Activated naive CD4-positive, alpha-beta T cell treated with anti-CD3 and anti-CD28 coated beads, Interleukin-2, amount 50 U/mL, for 24 hours (primary cell): ENCODE measurements at regions not wholly inside any gene's neighbourhood (a gene's known extent, or its start where the extent isn't known, plus 50 kb on each side); places are given as distances from the start of the nearest gene placed in this dataset.
"Not testable (repeated sequence)": the region's sequence is repeated elsewhere in the genome, so short reads cannot be mapped to it uniquely, and the experiment has no call there.

Experiments
- H3K27ac Mint-ChIP-seq: one replicate; pipeline ENCODE4 v1.8.0; 2021; ENCODE audit warnings: mild to moderate bottlenecking, mixed read lengths
- H3K27me3 Mint-ChIP-seq: one replicate; pipeline ENCODE4 v1.8.0; 2021; ENCODE audit warnings: mixed read lengths
- H3K36me3 Mint-ChIP-seq: one replicate; pipeline ENCODE4 v1.8.0; 2021; ENCODE audit warnings: mixed read lengths
- H3K4me1 Mint-ChIP-seq: one replicate; pipeline ENCODE4 v1.8.0; 2021; ENCODE audit warnings: mixed read lengths
- H3K4me3 Mint-ChIP-seq: one replicate; pipeline ENCODE4 v1.8.0; 2021; ENCODE audit warnings: mild to moderate bottlenecking, mixed read lengths
- H3K9me3 Mint-ChIP-seq: one replicate; pipeline ENCODE4 v1.8.0; 2021; ENCODE audit warnings: mixed read lengths

DNA sequence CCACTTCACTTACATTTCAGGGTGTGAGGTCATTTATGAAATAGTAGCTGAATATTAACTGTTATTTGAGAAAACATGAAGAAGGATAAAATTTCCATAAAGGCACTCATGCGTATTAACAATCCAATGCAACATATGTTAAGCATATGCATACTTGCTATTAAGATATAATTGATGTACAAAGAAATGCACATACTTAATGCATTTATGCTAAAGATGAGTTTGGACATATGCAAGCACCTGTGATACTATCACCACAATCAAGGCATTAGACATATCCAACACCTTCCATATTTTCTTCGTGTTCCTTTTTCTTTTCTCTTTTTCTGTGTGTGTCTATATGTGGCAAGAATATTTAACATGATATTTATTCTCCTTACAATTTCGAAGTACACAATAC is 464.8 kb upstream of the BRINP3 start:
- Mint-ChIP-seq H3K27ac (no peak overlapping the region), H3K36me3 (no peaks in the 10 kb centered on the region), H3K4me3 (no peak overlapping the region), H3K27me3 (no peaks in the 10 kb centered on the region), H3K4me1 (no peaks in the 10 kb centered on the region), H3K9me3 (peaks cover 4% of the 10 kb centered on the region)

DNA sequence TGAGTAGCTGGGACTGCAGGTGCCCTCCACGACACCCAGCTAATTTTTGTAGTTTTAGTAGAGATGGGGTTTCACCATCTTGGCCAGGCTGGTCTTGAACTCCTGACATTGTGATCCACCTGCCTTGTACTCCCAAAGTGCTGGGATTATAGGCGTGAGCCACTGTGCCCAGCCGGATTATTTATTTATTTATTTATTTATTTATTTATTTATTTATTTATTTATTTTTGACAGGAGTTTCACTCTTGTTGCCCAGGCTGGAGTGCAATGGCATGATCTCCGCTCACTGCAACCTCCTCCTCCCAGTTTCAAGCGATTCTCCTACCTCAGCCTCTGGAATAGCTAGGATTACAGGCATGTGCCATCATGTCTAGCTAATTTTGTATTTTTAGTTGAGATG is 466.1 kb upstream of the BRINP3 start:
- not testable (repeated sequence) for H3K27ac Mint-ChIP-seq, H3K4me1 Mint-ChIP-seq, H3K36me3 Mint-ChIP-seq, H3K4me3 Mint-ChIP-seq, H3K27me3 Mint-ChIP-seq, H3K9me3 Mint-ChIP-seq

DNA sequence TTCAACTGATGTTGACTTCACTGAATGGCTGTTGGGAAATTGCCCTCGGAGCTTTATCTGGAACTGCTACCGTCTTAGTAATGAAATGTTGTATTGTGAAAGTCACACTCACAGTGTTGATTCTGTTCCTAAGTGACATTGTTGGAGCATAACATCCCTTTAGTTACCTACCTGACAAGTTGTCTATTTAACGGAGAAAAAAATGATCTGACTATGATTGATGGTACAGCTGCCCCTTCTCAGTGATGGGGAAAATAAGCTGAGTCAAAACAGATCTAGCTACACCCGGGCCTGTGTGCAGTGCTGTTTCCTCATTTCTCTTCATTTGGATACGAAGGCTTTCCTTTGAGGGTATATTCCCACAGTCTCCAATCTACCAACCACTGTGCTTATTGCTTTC is 472.3 kb upstream of the BRINP3 start:
- Mint-ChIP-seq H3K4me3 (no peak overlapping the region), H3K27me3 (no peaks in the 10 kb centered on the region), H3K27ac (no peak overlapping the region), H3K36me3 (no peaks in the 10 kb centered on the region), H3K9me3 (peaks cover 10% of the 10 kb centered on the region), H3K4me1 (no peaks in the 10 kb centered on the region)

DNA sequence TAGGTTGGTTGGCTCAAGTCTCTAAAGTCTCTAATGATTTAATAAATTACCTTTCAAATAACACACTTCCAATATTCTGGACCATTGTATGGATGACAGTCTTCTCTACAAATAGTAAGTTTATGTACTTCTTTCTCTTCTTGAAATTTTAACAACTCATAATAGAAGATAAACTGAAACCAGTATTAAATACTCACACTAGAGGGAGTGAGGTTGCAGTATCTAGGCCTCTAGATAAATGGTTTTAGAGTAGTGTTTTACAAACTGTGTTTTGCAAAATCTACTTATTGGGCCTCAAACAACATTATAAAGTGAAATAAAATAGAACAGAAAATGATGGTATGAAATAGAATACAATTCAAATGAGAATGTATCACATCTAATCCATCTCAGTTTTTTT is 479.9 kb upstream of the BRINP3 start:
- H3K27me3 Mint-ChIP-seq: no peaks in the 10 kb centered on the region
- no peak overlapping the region for H3K4me3 Mint-ChIP-seq
- no peaks in the 10 kb centered on the region for H3K36me3 Mint-ChIP-seq
- no peaks in the 10 kb centered on the region for H3K4me1 Mint-ChIP-seq
- no peak overlapping the region for H3K27ac Mint-ChIP-seq
- H3K9me3 Mint-ChIP-seq: peaks cover 11% of the 10 kb centered on the region

DNA sequence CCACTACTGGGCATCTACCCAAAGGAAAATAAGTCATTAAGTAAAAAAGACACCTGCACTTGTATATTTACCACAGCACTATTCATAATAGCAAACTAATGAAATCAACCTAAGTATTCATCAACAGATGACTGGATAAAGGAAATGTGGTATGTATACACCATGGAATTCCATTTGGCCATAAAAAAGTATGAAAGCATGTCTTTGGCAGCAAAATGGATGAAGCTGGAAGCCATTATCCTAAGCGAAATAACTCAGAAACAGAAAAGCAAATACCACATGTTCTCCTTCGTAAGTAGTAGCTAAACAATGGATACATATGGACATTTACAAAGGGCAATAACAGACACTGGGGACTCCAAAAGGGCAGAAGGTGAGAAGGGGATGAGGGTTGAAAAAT is 485.7 kb upstream of the BRINP3 start:
- Mint-ChIP-seq H3K4me3 (no peak overlapping the region), H3K4me1 (no peaks in the 10 kb centered on the region), H3K27ac (no peak overlapping the region), H3K27me3 (no peaks in the 10 kb centered on the region), H3K36me3 (no peaks in the 10 kb centered on the region), H3K9me3 (peaks cover 6% of the 10 kb centered on the region)

DNA sequence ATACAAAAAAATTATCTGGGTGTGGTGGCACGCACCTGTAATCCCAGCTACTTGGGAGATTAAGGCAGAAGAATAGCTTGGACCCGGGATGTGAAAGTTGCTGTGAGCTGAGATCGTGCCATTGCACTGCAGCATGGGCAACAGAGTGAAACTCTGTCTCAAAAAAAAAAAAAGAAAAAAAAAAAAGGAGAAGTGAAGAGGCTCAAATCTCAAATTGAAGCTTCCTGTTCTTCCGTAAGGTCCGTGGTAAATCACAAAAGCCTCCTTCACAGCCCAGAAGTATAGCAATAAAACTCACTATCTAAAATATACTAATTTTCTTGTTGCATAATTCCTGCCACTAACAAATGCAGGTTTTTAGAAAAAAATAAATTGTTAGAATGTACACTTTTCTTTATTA is 498.2 kb upstream of the BRINP3 start:
- peaks cover 6% of the 10 kb centered on the region for H3K9me3 Mint-ChIP-seq
- H3K4me3 Mint-ChIP-seq: no peak overlapping the region
- H3K36me3 Mint-ChIP-seq: no peaks in the 10 kb centered on the region
- H3K27ac Mint-ChIP-seq: no peak overlapping the region
- H3K4me1 Mint-ChIP-seq: no peaks in the 10 kb centered on the region
- H3K27me3 Mint-ChIP-seq: no peaks in the 10 kb centered on the region

DNA sequence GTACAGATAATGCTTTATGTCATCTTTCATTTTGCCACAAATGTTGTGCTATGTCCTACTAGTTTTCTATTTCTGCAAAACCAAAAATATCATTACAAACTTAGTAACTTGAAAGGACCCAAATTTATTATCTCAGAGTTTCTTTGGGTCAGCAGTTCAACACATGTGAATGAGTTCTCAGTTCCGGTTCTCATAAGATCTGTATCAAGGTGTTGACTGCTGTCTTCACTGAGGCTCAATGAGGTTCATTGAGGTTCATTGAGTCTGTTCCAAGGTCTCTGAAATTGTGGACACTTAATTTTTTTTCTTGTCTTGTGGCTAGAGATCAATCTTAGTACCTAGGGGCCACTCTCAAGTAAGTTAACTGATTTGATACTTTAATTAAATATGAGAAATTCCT is 525.1 kb upstream of the BRINP3 start:
- Mint-ChIP-seq H3K4me1 (no peaks in the 10 kb centered on the region), H3K4me3 (no peak overlapping the region), H3K27ac (no peak overlapping the region), H3K27me3 (no peaks in the 10 kb centered on the region), H3K36me3 (no peaks in the 10 kb centered on the region), H3K9me3 (peaks cover 22% of the 10 kb centered on the region)

DNA sequence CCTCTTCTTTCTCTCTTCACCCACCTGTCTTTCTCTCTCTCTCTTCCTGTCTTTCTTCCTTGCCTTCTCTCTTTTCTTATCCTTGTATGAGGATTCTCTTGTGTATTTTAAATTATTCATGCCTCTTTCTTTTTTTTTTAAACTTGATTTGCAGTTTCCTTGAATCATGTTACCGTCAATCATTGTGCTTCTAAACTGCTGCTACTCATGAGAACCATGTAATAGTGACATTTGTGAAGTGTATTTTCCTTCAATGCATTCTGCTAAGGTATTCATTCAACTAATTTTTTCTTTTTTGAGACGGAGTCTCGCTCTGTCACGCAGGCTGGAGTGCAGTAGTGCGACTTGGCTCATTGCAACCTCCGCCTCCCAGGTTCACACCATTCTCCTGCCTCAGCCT is 539.1 kb upstream of the BRINP3 start:
- peaks cover 21% of the 10 kb centered on the region for H3K9me3 Mint-ChIP-seq
- no peaks in the 10 kb centered on the region for H3K36me3 Mint-ChIP-seq
- no peak overlapping the region for H3K27ac Mint-ChIP-seq
- no peak overlapping the region for H3K4me3 Mint-ChIP-seq
- no peaks in the 10 kb centered on the region for H3K4me1 Mint-ChIP-seq
- no peaks in the 10 kb centered on the region for H3K27me3 Mint-ChIP-seq

DNA sequence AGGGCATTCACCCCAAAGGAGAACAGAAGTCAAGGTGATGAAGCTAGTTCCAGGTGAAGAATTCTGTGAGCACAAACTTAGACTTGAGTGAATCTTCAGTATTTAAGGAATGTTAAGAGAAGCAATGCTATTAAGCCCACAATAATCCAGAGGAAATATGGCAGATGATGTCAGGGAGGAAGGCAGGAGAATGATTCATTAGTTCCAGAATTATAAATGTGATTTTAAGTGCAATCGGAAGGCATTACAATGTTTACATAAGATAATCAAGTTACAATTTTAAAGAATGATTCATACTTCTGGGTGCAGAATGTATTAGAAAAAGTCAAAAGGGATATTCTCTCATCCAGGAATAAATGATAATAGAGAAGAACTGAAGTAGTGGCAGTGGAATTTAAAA is 545.2 kb upstream of the BRINP3 start:
- Mint-ChIP-seq H3K9me3 (peaks cover 7% of the 10 kb centered on the region), H3K4me3 (no peak overlapping the region), H3K27me3 (no peaks in the 10 kb centered on the region), H3K36me3 (no peaks in the 10 kb centered on the region), H3K4me1 (no peaks in the 10 kb centered on the region), H3K27ac (no peak overlapping the region)

DNA sequence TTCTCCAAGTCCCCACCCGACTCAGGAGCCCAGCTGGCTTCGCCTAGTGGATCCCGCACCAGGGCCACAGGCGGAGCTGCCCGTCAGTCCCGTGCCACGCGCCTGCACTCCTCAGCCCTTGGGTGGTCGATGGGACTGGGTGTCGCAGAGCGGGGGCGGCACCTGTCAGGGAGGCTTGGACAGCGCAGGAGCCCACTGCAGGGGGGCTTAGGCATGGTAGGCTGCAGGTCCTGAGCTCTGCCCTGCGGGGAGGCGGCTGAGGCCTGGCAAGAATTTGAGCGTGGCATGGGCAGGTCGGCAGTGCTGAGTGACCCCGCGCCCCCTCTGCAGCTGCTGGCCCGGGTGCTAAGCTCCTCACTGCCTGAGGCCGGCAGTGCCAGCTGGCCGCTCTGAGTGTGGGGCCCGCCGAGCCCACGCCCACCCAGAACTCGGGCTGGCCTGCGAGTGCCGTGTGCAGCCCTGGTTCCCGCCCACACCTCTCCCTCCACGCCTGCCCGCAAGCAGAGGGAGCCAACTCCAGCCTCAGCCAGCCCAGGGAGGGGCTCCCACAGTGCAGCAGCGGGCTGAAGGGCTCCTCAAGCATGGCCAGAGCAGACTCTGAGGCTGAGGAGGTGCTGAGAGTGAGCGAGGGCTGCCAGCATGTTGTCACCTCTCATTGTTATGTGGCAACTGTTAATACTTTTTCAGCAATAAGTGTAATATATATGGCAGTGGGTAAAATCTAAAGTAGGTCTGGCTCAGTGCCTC is 548.4 kb upstream of the BRINP3 start:
- Mint-ChIP-seq H3K27me3 (no peaks in the 10 kb centered on the region), H3K4me3 (no peak overlapping the region), H3K9me3 (peaks cover 23% of the 10 kb centered on the region), H3K36me3 (no peaks in the 10 kb centered on the region), H3K4me1 (no peaks in the 10 kb centered on the region), H3K27ac (no peak overlapping the region)

DNA sequence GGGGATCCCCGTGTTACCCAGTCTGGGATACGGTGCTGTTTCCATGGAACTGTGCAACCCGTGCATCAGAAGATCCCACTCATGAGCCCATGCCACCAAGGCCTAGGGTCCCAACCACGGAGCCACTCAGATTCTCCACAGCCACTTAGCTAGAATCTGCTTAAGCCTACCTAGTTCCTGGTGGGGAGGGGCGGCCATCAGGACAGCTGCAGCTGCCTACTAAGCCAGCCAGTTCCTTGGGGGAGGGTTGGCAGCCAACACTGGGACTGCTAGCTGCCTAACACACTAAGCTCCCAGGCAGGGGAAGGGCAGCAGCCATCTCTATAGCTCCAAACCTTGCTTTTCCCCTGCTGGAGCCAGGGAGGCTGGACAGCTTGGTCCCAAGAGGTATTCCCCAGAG is 549.2 kb upstream of the BRINP3 start:
- Mint-ChIP-seq H3K4me3 (no peak overlapping the region), H3K27ac (no peak overlapping the region), H3K27me3 (no peaks in the 10 kb centered on the region), H3K9me3 (peaks cover 19% of the 10 kb centered on the region), H3K36me3 (no peaks in the 10 kb centered on the region), H3K4me1 (no peaks in the 10 kb centered on the region)

DNA sequence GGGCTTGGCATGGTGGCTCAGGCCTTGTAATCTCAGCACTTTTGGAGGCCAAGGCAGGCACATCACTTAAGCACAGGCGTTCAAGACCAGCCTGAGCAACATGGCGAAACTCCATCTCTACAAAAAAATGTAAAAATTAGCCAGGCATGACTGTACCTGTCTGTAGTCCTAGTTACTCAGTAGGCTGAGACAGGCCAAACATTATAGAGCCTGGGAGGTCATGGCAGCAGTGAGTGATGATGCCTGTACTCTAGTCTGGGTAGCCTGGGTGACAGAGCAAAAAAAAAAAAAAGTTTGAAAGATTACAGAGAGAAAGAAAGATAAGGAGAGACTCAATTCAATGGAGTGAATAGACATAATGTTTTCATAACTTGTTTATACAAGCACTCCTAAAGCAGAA is 556.5 kb upstream of the BRINP3 start:
- peaks cover 9% of the 10 kb centered on the region for H3K9me3 Mint-ChIP-seq
- no peaks in the 10 kb centered on the region for H3K36me3 Mint-ChIP-seq
- H3K27ac Mint-ChIP-seq: no peak overlapping the region
- H3K4me3 Mint-ChIP-seq: no peak overlapping the region
- no peaks in the 10 kb centered on the region for H3K27me3 Mint-ChIP-seq
- H3K4me1 Mint-ChIP-seq: no peaks in the 10 kb centered on the region

DNA sequence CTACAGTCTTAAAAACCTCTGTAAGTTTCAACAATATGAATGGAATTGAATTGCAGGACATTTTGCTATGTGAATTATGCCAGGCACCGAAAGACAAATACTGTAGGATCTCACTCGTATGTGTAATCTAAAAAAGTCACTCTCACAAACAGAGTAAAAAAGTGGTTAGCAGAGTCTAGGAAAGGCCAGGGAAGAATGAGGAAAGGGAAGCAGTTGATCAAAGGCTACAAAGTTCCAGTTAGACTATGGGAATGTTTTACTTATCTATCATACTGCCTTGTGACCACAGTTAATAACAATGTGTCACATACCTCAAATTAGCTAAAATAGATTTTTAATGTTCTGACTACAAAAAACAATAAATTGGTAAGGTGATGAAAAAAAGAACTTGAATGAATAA is 565.4 kb upstream of the BRINP3 start:
- H3K36me3 Mint-ChIP-seq: no peaks in the 10 kb centered on the region
- no peaks in the 10 kb centered on the region for H3K27me3 Mint-ChIP-seq
- H3K9me3 Mint-ChIP-seq: peaks cover 10% of the 10 kb centered on the region
- H3K4me3 Mint-ChIP-seq: no peak overlapping the region
- no peak overlapping the region for H3K27ac Mint-ChIP-seq
- no peaks in the 10 kb centered on the region for H3K4me1 Mint-ChIP-seq

DNA sequence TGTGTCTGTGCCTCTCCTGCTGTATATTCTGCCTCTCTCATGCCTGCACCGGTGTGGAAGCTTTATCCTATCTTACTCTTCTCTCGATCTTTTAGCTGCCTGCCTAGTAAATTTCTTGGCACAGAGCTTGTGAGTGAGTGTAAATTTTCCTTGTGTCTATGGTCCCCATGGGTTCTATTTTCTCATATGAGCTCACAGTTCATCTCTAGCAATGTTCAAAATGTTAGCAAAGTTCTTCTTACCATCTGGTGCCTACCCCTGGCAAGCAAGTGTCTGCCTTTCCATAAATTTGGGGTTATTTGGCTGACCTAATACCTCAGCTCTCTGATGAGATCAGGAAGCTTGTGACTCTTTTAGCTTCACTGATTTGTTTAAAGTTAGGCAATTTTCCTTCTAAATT is 572.1 kb upstream of the BRINP3 start:
- no peaks in the 10 kb centered on the region for H3K36me3 Mint-ChIP-seq
- no peaks in the 10 kb centered on the region for H3K27me3 Mint-ChIP-seq
- H3K4me1 Mint-ChIP-seq: no peaks in the 10 kb centered on the region
- peaks cover 9% of the 10 kb centered on the region for H3K9me3 Mint-ChIP-seq
- H3K27ac Mint-ChIP-seq: no peak overlapping the region
- H3K4me3 Mint-ChIP-seq: no peak overlapping the region

DNA sequence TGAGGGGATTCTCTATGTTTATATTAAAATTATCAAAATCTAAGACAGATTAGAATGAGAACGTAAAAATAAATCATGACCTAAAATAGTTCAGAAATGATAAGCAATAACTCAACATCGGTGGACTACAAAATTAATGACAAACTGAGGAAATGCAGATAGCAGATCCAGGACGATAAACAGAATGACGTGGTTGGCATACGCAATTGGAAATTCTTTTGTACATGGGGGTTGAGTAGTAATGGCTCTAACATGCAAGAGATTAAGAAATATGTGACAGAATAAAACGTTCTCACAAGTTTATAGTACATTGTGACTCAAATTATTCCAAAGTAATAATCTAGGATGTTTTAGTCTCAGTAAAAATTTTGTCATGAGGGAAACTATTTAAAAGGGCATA is 575.2 kb upstream of the BRINP3 start:
- no peaks in the 10 kb centered on the region for H3K27me3 Mint-ChIP-seq
- no peak overlapping the region for H3K27ac Mint-ChIP-seq
- H3K4me3 Mint-ChIP-seq: no peak overlapping the region
- H3K36me3 Mint-ChIP-seq: no peaks in the 10 kb centered on the region
- no peaks in the 10 kb centered on the region for H3K4me1 Mint-ChIP-seq
- peaks cover 4% of the 10 kb centered on the region for H3K9me3 Mint-ChIP-seq

DNA sequence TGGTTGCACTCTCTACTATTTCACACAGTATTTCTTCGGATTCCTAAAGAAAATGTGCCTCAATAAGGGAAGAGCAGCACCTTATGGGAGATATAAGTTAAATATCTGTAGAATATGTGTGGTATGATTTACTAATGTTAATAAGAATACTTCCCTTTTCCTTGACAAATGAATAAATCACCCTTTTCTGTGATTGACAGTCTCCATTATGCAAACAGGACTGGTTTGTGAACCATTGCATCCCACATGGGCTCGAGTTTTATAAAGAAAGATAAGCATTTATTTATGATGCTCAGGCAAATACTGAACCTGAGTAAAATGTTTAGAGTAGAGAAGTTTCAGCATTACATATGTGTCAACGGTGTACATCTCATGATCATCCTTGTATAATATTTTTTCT is 587.7 kb upstream of the BRINP3 start:
- no peaks in the 10 kb centered on the region for H3K27me3 Mint-ChIP-seq
- H3K9me3 Mint-ChIP-seq: peaks cover 14% of the 10 kb centered on the region
- H3K36me3 Mint-ChIP-seq: no peaks in the 10 kb centered on the region

DNA sequence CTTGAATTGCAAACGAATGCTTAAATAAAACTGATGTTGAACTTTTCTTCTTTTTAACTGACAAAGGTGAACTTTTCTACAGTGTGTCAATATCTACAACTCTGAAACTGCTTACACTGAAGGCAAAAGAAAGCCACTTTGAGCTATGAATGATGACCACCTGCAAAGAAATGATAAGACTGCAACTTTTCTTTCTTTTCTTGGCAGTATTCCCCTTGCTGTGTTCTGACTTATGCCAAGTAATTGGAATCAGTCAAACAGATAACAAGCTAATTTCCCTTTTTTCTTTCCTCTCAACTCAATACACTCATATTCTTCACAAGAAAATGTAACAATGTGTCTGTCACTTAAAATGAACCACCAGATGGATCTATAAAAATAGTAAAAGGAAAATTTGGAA is 588.1 kb upstream of the BRINP3 start:
- Mint-ChIP-seq H3K4me1 (no peaks in the 10 kb centered on the region), H3K36me3 (no peaks in the 10 kb centered on the region), H3K4me3 (no peak overlapping the region), H3K27ac (no peak overlapping the region), H3K27me3 (no peaks in the 10 kb centered on the region), H3K9me3 (peaks cover 14% of the 10 kb centered on the region)

More for the DNA sequence above, 587.7 kb upstream of the BRINP3 start:
- Mint-ChIP-seq H3K4me3 (no peak overlapping the region), H3K27ac (no peak overlapping the region), H3K4me1 (no peaks in the 10 kb centered on the region)
